ENCODE measurements at regions not wholly inside any gene's neighbourhood (a gene's known extent, or its start where the extent isn't known, plus 50 kb on each side); places are given as distances from the start of the nearest gene placed in this dataset.

GRCh38 chr13:111595276-111595675 lies 274.8 kb downstream of the TEX29 start:
- Histone ChIP-seq H3K27ac (ENCODE audit: low read depth, low read length) (no peak overlapping the region), H3K4me1 (ENCODE audit: control insufficient read depth, low read length) (no peaks in the 10 kb centered on the region), H3K4me2 (ENCODE audit: low read length) (no peak overlapping the region), H3K4me3 (ENCODE audit: low read length) (no peak overlapping the region), H4K20me1 (ENCODE audit: control insufficient read depth, insufficient read depth, low read depth, low read length) (no peaks in the 10 kb centered on the region), H3F3A (ENCODE audit: control insufficient read depth, insufficient read depth) (no peaks in the 10 kb centered on the region), H3K27me3 (ENCODE audit: control insufficient read depth, low read length) (no peaks in the 10 kb centered on the region), H3K9me2 (replicated peaks; ENCODE audit: control insufficient read depth, low read length) (no peaks in the 10 kb centered on the region), H3K79me2 (ENCODE audit: control insufficient read depth, low read length) (no peaks in the 10 kb centered on the region), H3K9me3 (ENCODE audit: control insufficient read depth, insufficient read depth, low read length) (no peaks in the 10 kb centered on the region), H3K36me3 (ENCODE audit: control insufficient read depth, low read length) (no peaks in the 10 kb centered on the region)
- TF ChIP-seq, protein P1, sequence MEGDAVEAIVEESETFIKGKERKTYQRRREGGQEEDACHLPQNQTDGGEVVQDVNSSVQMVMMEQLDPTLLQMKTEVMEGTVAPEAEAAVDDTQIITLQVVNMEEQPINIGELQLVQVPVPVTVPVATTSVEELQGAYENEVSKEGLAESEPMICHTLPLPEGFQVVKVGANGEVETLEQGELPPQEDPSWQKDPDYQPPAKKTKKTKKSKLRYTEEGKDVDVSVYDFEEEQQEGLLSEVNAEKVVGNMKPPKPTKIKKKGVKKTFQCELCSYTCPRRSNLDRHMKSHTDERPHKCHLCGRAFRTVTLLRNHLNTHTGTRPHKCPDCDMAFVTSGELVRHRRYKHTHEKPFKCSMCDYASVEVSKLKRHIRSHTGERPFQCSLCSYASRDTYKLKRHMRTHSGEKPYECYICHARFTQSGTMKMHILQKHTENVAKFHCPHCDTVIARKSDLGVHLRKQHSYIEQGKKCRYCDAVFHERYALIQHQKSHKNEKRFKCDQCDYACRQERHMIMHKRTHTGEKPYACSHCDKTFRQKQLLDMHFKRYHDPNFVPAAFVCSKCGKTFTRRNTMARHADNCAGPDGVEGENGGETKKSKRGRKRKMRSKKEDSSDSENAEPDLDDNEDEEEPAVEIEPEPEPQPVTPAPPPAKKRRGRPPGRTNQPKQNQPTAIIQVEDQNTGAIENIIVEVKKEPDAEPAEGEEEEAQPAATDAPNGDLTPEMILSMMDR (IDR thresholded peaks at IDR 0.05; ENCODE audit: low read depth, low read length, poor library complexity, severe bottlenecking), result no peak
- no peak for TF ChIP-seq EZH2phosphoT487 (IDR thresholded peaks at IDR 0.05; ENCODE audit: borderline replicate concordance, low read length)

GRCh38 chr13:111595791-111596190 lies 275.3 kb downstream of the TEX29 start:
- no peak overlapping the region for H3K27ac ChIP-seq (ENCODE audit: low read depth, low read length)
- H3K36me3 ChIP-seq (ENCODE audit: control insufficient read depth, low read length), result no peaks in the 10 kb centered on the region
- no peak for TF ChIP-seq EZH2phosphoT487 (IDR thresholded peaks at IDR 0.05; ENCODE audit: borderline replicate concordance, low read length)
- TF ChIP-seq, protein P1 (IDR thresholded peaks at IDR 0.05; ENCODE audit: low read depth, low read length, poor library complexity, severe bottlenecking), result no peak
- no peaks in the 10 kb centered on the region for H3K79me2 ChIP-seq (ENCODE audit: control insufficient read depth, low read length)
- no peak overlapping the region for H3K4me2 ChIP-seq (ENCODE audit: low read length)
- H3K9me3 ChIP-seq (ENCODE audit: control insufficient read depth, insufficient read depth, low read length), result no peaks in the 10 kb centered on the region
- H3F3A ChIP-seq (ENCODE audit: control insufficient read depth, insufficient read depth), result no peaks in the 10 kb centered on the region
- no peaks in the 10 kb centered on the region for H3K9me2 ChIP-seq (replicated peaks; ENCODE audit: control insufficient read depth, low read length)
- H3K27me3 ChIP-seq (ENCODE audit: control insufficient read depth, low read length), result no peaks in the 10 kb centered on the region
- H4K20me1 ChIP-seq (ENCODE audit: control insufficient read depth, insufficient read depth, low read depth, low read length), result no peaks in the 10 kb centered on the region
- H3K4me1 ChIP-seq (ENCODE audit: control insufficient read depth, low read length), result no peaks in the 10 kb centered on the region
- no peak overlapping the region for H3K4me3 ChIP-seq (ENCODE audit: low read length)

- Histone ChIP-seq H3K27ac (ENCODE audit: low read depth, low read length) (no peak overlapping the region), H3K4me3 (ENCODE audit: low read length) (no peak overlapping the region), H3K79me2 (ENCODE audit: control insufficient read depth, low read length) (no peaks in the 10 kb centered on the region), H3K4me2 (ENCODE audit: low read length) (no peak overlapping the region), H4K20me1 (ENCODE audit: control insufficient read depth, insufficient read depth, low read depth, low read length) (no peaks in the 10 kb centered on the region), H3K4me1 (ENCODE audit: control insufficient read depth, low read length) (no peaks in the 10 kb centered on the region), H3F3A (ENCODE audit: control insufficient read depth, insufficient read depth) (no peaks in the 10 kb centered on the region), H3K27me3 (ENCODE audit: control insufficient read depth, low read length) (no peaks in the 10 kb centered on the region), H3K36me3 (ENCODE audit: control insufficient read depth, low read length) (no peaks in the 10 kb centered on the region), H3K9me3 (ENCODE audit: control insufficient read depth, insufficient read depth, low read length) (no peaks in the 10 kb centered on the region), H3K9me2 (replicated peaks; ENCODE audit: control insufficient read depth, low read length) (no peaks in the 10 kb centered on the region)
- no peak for TF ChIP-seq EZH2phosphoT487 (IDR thresholded peaks at IDR 0.05; ENCODE audit: borderline replicate concordance, low read length)
- TF ChIP-seq, protein P1 (IDR thresholded peaks at IDR 0.05; ENCODE audit: low read depth, low read length, poor library complexity, severe bottlenecking), result no peak
Observed at GRCh38 chr13:111597191-111597611, 276.8 kb downstream of the TEX29 start.

DNA sequence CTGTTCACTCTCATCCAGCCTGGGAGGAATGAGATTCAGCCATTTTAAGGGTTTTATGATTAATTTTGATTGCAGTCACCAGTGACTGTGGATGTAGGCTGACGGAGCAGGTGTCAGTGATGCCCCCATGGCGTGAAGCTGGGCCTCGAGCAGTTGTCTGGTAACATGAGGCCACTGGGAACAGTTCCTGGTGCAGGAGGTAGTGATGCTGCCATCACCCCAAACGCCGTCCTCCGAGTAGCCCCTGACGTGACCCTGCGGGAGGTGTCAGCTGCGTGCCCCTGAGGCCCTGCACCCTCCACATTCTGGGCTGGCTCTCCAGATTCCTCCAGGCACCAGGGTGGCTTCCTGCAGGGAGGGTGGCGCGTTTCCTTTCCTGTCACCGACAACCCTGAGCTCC lies 277.2 kb downstream of the TEX29 start:
- Histone ChIP-seq H3K4me3 (ENCODE audit: low read length) (no peak overlapping the region), H3K4me2 (ENCODE audit: low read length) (no peak overlapping the region), H3K27ac (ENCODE audit: low read depth, low read length) (no peak overlapping the region), H3K27me3 (ENCODE audit: control insufficient read depth, low read length) (no peaks in the 10 kb centered on the region), H3K9me2 (replicated peaks; ENCODE audit: control insufficient read depth, low read length) (no peaks in the 10 kb centered on the region), H3K9me3 (ENCODE audit: control insufficient read depth, insufficient read depth, low read length) (no peaks in the 10 kb centered on the region), H4K20me1 (ENCODE audit: control insufficient read depth, insufficient read depth, low read depth, low read length) (no peaks in the 10 kb centered on the region), H3F3A (ENCODE audit: control insufficient read depth, insufficient read depth) (no peaks in the 10 kb centered on the region), H3K79me2 (ENCODE audit: control insufficient read depth, low read length) (no peaks in the 10 kb centered on the region), H3K36me3 (ENCODE audit: control insufficient read depth, low read length) (no peaks in the 10 kb centered on the region), H3K4me1 (ENCODE audit: control insufficient read depth, low read length) (no peaks in the 10 kb centered on the region)
- no peak for TF ChIP-seq EZH2phosphoT487 (IDR thresholded peaks at IDR 0.05; ENCODE audit: borderline replicate concordance, low read length)
- TF ChIP-seq, protein P1 (IDR thresholded peaks at IDR 0.05; ENCODE audit: low read depth, low read length, poor library complexity, severe bottlenecking), result no peak

All from DOHH2 (cell line).